GM23338 (cell line): ENCODE measurements at regions not wholly inside any gene's neighbourhood (a gene's known extent, or its start where the extent isn't known, plus 50 kb on each side); places are given as distances from the start of the nearest gene placed in this dataset.

Experiments used
- ATAC-seq: fragments of 200-7000 bp; cut with Tn5 transposase; 3 replicates; pipeline ENCODE4 v1.9.1; 2020
- DNase-seq: peaks from one replicate; pipeline ENCODE4 v3.0.0-alpha.2; 2015; ENCODE audit warnings: low spot score
- H2AFZ ChIP-seq: fragments of 200-600 bp; sonication (generic); 2 replicates; pipeline ENCODE4 v1.8.0; 2016; ENCODE audit warnings: antibody characterized with exemption, mild to moderate bottlenecking, moderate library complexity
- H3F3A ChIP-seq: fragments of 200-600 bp; sonication (generic); replicated peaks from 2 replicates; pipeline ENCODE4 v1.8.0; 2017; ENCODE audit warnings: antibody characterized with exemption, mixed run types, low read depth
- H3K27ac ChIP-seq: fragments of 200-600 bp; sonication (generic); 2 replicates; pipeline ENCODE4 v1.6.1; 2016; ENCODE audit warnings: low read depth
- H3K27me3 ChIP-seq: fragments of 200-600 bp; sonication (generic); 2 replicates; pipeline ENCODE4 v1.8.0; 2016; ENCODE audit warnings: mild to moderate bottlenecking, mixed run types, moderate library complexity; ENCODE audit not compliant: insufficient read depth
- H3K36me3 ChIP-seq: fragments of 200-600 bp; sonication (generic); 2 replicates; pipeline ENCODE4 v1.8.0; 2016; ENCODE audit warnings: mild to moderate bottlenecking; ENCODE audit not compliant: insufficient read depth
- H3K4me1 ChIP-seq: fragments of 200-600 bp; sonication (generic); 2 replicates; pipeline ENCODE4 v1.8.0; 2016; ENCODE audit warnings: mild to moderate bottlenecking, moderate library complexity; ENCODE audit not compliant: insufficient read depth
- H3K4me2 ChIP-seq: fragments of 200-600 bp; sonication (generic); 2 replicates; pipeline ENCODE4 v1.7.1; 2017; ENCODE audit warnings: mixed run types
- H3K4me3 ChIP-seq: fragments of 200-600 bp; sonication (generic); 2 replicates; pipeline ENCODE4 v1.6.1; 2016; ENCODE audit warnings: mixed run types
- H3K79me2 ChIP-seq: fragments of 200-600 bp; sonication (generic); replicated peaks from 2 replicates; pipeline ENCODE4 v1.8.0; 2017; ENCODE audit warnings: mild to moderate bottlenecking; ENCODE audit not compliant: insufficient read depth
- H3K9me2 ChIP-seq: fragments of 200-600 bp; sonication (generic); 2 replicates; pipeline ENCODE4 v1.8.0; 2017; ENCODE audit not compliant: insufficient read depth
- H4K20me1 ChIP-seq: fragments of 200-600 bp; sonication (generic); replicated peaks from 2 replicates; pipeline ENCODE4 v1.8.0; 2017; ENCODE audit warnings: mild to moderate bottlenecking; ENCODE audit not compliant: insufficient read depth
- H3K27ac Mint-ChIP-seq: 2 replicates; pipeline ENCODE4 v1.8.0; 2020; ENCODE audit warnings: inconsistent platforms, mild to moderate bottlenecking, moderate library complexity, mixed read lengths
- H3K27me3 Mint-ChIP-seq: 3 replicates; pipeline ENCODE4 v1.8.0; 2022; ENCODE audit warnings: low read depth, mild to moderate bottlenecking, moderate library complexity, mixed read lengths, inconsistent platforms; ENCODE audit not compliant: insufficient read depth, poor library complexity
- H3K36me3 Mint-ChIP-seq: 3 replicates; pipeline ENCODE4 v1.8.0; 2021; ENCODE audit warnings: low read depth, mild to moderate bottlenecking, inconsistent platforms, moderate library complexity, mixed read lengths
- H3K4me1 Mint-ChIP-seq: 3 replicates; pipeline ENCODE4 v1.8.0; 2020; ENCODE audit warnings: mild to moderate bottlenecking, inconsistent platforms, mixed read lengths
- H3K4me3 Mint-ChIP-seq: 3 replicates; pipeline ENCODE4 v1.8.0; 2021; ENCODE audit warnings: moderate library complexity, mild to moderate bottlenecking, inconsistent platforms, mixed read lengths
- H3K9me3 Mint-ChIP-seq: 3 replicates; pipeline ENCODE4 v1.8.0; 2020; ENCODE audit warnings: moderate library complexity, mild to moderate bottlenecking, inconsistent platforms, mixed read lengths
- CREB1 ChIP-seq: fragments of 250-450 bp; sonication (Bioruptor Pico); IDR thresholded peaks from 2 replicates; pipeline ENCODE4 v1.5.0; 2020; ENCODE audit warnings: low read depth, mild to moderate bottlenecking, moderate library complexity
- CTCF ChIP-seq, 2 experiments: fragments of 200-600 bp in 1 of 2; sonication (generic) in 1 of 2; conservative IDR thresholded peaks; 2 replicates each; pipeline versions ENCODE4 v1.5.1 to v1.6.1; 2016 to 2017; ENCODE audit warnings: antibody characterized with exemption in 2 of 2, low read depth in 2 of 2, mild to moderate bottlenecking in 2 of 2, moderate library complexity in 1 of 2
- EZH2 ChIP-seq: fragments of 200-600 bp; sonication (generic); IDR thresholded peaks from one replicate; pipeline ENCODE4 v1.8.0; 2017; ENCODE audit warnings: antibody characterized with exemption, mild to moderate bottlenecking, low read depth; ENCODE audit not compliant: unreplicated experiment
- EZH2phosphoT487 ChIP-seq: fragments of 200-600 bp; sonication (generic); IDR thresholded peaks from one replicate; pipeline ENCODE4 v1.8.1; 2018; ENCODE audit warnings: antibody characterized with exemption; ENCODE audit not compliant: unreplicated experiment
- JUNB ChIP-seq: IDR thresholded peaks from one replicate; pipeline ENCODE4 v1.6.1; 2016; ENCODE audit warnings: antibody characterized with exemption; ENCODE audit not compliant: unreplicated experiment
- NANOG ChIP-seq: IDR thresholded peaks from 2 replicates; pipeline ENCODE4 v1.6.1; 2016; ENCODE audit warnings: antibody characterized with exemption, borderline replicate concordance
- POLR2AphosphoS5 ChIP-seq: IDR thresholded peaks from 2 replicates; pipeline ENCODE4 v1.6.1; 2016; ENCODE audit warnings: antibody characterized with exemption, low read depth
- STAT1 ChIP-seq: IDR thresholded peaks from one replicate; pipeline ENCODE4 v1.6.1; 2016; ENCODE audit warnings: antibody characterized with exemption; ENCODE audit not compliant: unreplicated experiment
- ZNF114 ChIP-seq: fragments of 250-450 bp; sonication (Bioruptor Pico); IDR thresholded peaks from 2 replicates; pipeline ENCODE4 v1.5.0; 2020; ENCODE audit warnings: mild to moderate bottlenecking, moderate library complexity
- TF ChIP-seq, protein P1 (sequence below): fragments of 250-450 bp; sonication (Bioruptor Pico); IDR thresholded peaks from 2 replicates; pipeline ENCODE4 v1.5.0; 2020; ENCODE audit warnings: mild to moderate bottlenecking, moderate library complexity
- TF ChIP-seq, protein P2 (sequence below): IDR thresholded peaks from 2 replicates; pipeline ENCODE4 v1.6.1; 2016; ENCODE audit warnings: antibody characterized with exemption

- Histone ChIP-seq H3K4me2 (0 out of 2 replicates have a peak overlapping the region, but pooled peaks have one; percentile 24), H3K4me1 (peaks cover 25% of the 10 kb centered on the region), H3K4me3 (no peak overlapping the region), H3F3A (no peaks in the 10 kb centered on the region), H3K9me2 (no peaks in the 10 kb centered on the region), H2AFZ (no peak overlapping the region), H3K27ac (no peak overlapping the region), H3K36me3 (no peaks in the 10 kb centered on the region), H3K27me3 (no peaks in the 10 kb centered on the region), H3K79me2 (no peaks in the 10 kb centered on the region), H4K20me1 (no peaks in the 10 kb centered on the region)
- no peak for ATAC-seq
- peaks cover 26% of the 10 kb centered on the region for H3K4me1 Mint-ChIP-seq
- DNase-seq = no peak
- H3K4me3 Mint-ChIP-seq = no peak overlapping the region
- peaks cover 11% of the 10 kb centered on the region; the same call in 2 of the 3 replicates for H3K36me3 Mint-ChIP-seq
- H3K27me3 Mint-ChIP-seq = peaks cover 12% of the 10 kb centered on the region
- no peak for TF ChIP-seq EZH2
- no peak overlapping the region for H3K27ac Mint-ChIP-seq
- peaks cover 22% of the 10 kb centered on the region for H3K9me3 Mint-ChIP-seq
Measured at GRCh38 chr19:30276011-30276882, 95.9 kb upstream of the ZNF536 start.

DNA sequence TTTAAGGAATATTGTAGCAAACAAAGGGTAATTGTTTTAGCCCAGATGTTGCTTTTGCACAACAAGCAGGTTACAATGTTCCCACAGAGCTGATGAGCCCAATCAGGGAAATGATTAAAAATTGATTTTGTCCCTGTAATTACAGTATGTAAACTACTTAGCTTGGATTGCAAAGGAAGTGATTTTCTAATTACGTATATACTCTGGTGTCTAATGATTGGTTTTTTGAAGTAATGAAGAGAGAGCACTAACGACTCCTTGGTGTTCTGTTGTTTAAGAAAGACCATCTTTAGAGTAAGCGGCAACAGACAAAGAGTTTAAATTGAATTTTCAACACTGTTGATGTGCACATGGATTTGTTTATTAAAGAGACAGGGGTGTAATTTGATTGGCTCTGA lies 95.3 kb upstream of the ZNF536 start:
- peaks cover 26% of the 10 kb centered on the region for H3K4me1 Mint-ChIP-seq
- Histone ChIP-seq H3K9me2 (no peaks in the 10 kb centered on the region), H3K79me2 (no peaks in the 10 kb centered on the region), H3K27me3 (no peaks in the 10 kb centered on the region), H3K36me3 (no peaks in the 10 kb centered on the region), H3F3A (no peaks in the 10 kb centered on the region), H3K27ac (no peak overlapping the region), H3K4me3 (no peak overlapping the region), H3K4me1 (peaks cover 25% of the 10 kb centered on the region), H4K20me1 (no peaks in the 10 kb centered on the region), H3K4me2 (0 out of 2 replicates have a peak overlapping the region, but pooled peaks have one; percentile 24), H2AFZ (no peak overlapping the region)
- ATAC-seq (no peak), DNase-seq (no peak)
- H3K4me3 Mint-ChIP-seq = no peak overlapping the region
- H3K36me3 Mint-ChIP-seq = peaks cover 11% of the 10 kb centered on the region; the same call in 2 of the 3 replicates
- peaks cover 12% of the 10 kb centered on the region for H3K27me3 Mint-ChIP-seq
- H3K9me3 Mint-ChIP-seq = peaks cover 18% of the 10 kb centered on the region
- H3K27ac Mint-ChIP-seq = peak overlapping the region; percentile 11; the same call in 1 of the 2 replicates
- TF ChIP-seq, protein P1, sequence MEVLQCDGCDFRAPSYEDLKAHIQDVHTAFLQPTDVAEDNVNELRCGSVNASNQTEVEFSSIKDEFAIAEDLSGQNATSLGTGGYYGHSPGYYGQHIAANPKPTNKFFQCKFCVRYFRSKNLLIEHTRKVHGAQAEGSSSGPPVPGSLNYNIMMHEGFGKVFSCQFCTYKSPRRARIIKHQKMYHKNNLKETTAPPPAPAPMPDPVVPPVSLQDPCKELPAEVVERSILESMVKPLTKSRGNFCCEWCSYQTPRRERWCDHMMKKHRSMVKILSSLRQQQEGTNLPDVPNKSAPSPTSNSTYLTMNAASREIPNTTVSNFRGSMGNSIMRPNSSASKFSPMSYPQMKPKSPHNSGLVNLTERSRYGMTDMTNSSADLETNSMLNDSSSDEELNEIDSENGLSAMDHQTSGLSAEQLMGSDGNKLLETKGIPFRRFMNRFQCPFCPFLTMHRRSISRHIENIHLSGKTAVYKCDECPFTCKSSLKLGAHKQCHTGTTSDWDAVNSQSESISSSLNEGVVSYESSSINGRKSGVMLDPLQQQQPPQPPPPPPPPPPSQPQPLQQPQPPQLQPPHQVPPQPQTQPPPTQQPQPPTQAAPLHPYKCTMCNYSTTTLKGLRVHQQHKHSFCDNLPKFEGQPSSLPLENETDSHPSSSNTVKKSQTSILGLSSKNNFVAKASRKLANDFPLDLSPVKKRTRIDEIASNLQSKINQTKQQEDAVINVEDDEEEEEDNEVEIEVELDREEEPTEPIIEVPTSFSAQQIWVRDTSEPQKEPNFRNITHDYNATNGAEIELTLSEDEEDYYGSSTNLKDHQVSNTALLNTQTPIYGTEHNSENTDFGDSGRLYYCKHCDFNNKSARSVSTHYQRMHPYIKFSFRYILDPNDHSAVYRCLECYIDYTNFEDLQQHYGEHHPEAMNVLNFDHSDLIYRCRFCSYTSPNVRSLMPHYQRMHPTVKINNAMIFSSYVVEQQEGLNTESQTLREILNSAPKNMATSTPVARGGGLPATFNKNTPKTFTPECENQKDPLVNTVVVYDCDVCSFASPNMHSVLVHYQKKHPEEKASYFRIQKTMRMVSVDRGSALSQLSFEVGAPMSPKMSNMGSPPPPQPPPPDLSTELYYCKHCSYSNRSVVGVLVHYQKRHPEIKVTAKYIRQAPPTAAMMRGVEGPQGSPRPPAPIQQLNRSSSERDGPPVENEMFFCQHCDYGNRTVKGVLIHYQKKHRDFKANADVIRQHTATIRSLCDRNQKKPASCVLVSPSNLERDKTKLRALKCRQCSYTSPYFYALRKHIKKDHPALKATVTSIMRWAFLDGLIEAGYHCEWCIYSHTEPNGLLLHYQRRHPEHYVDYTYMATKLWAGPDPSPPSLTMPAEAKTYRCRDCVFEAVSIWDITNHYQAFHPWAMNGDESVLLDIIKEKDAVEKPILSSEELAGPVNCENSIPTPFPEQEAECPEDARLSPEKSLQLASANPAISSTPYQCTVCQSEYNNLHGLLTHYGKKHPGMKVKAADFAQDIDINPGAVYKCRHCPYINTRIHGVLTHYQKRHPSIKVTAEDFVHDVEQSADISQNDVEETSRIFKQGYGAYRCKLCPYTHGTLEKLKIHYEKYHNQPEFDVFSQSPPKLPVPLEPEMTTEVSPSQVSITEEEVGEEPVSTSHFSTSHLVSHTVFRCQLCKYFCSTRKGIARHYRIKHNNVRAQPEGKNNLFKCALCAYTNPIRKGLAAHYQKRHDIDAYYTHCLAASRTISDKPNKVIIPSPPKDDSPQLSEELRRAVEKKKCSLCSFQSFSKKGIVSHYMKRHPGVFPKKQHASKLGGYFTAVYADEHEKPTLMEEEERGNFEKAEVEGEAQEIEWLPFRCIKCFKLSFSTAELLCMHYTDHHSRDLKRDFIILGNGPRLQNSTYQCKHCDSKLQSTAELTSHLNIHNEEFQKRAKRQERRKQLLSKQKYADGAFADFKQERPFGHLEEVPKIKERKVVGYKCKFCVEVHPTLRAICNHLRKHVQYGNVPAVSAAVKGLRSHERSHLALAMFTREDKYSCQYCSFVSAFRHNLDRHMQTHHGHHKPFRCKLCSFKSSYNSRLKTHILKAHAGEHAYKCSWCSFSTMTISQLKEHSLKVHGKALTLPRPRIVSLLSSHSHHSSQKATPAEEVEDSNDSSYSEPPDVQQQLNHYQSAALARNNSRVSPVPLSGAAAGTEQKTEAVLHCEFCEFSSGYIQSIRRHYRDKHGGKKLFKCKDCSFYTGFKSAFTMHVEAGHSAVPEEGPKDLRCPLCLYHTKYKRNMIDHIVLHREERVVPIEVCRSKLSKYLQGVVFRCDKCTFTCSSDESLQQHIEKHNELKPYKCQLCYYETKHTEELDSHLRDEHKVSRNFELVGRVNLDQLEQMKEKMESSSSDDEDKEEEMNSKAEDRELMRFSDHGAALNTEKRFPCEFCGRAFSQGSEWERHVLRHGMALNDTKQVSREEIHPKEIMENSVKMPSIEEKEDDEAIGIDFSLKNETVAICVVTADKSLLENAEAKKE (CRISPR knock-in tag) = no peak
- TF ChIP-seq POLR2AphosphoS5 (no peak), NANOG (no peak), STAT1 (no peak), EZH2 (no peak), JUNB (no peak), EZH2phosphoT487 (no peak), CTCF (conservative IDR thresholded peaks at IDR 0.05; ENCODE audit: low read depth in 2 of 2) (no peak), CREB1 (no peak), ZNF114 (CRISPR knock-in tag) (no peak)
- TF ChIP-seq, protein P2, sequence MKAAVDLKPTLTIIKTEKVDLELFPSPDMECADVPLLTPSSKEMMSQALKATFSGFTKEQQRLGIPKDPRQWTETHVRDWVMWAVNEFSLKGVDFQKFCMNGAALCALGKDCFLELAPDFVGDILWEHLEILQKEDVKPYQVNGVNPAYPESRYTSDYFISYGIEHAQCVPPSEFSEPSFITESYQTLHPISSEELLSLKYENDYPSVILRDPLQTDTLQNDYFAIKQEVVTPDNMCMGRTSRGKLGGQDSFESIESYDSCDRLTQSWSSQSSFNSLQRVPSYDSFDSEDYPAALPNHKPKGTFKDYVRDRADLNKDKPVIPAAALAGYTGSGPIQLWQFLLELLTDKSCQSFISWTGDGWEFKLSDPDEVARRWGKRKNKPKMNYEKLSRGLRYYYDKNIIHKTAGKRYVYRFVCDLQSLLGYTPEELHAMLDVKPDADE = no peak
